Osteocyte (in vitro differentiated cells): ENCODE measurements at regions not wholly inside any gene's neighbourhood (a gene's known extent, or its start where the extent isn't known, plus 50 kb on each side); places are given as distances from the start of the nearest gene placed in this dataset.

Source experiments
- DNase-seq: peaks from one replicate; pipeline ENCODE4 v3.0.0; 2021; ENCODE audit warnings: mixed read lengths; ENCODE audit not compliant: unreplicated experiment; ENCODE audit errors: extremely low spot score
- H3K27ac Mint-ChIP-seq: one replicate; pipeline ENCODE4 v1.8.0; 2021; ENCODE audit warnings: mild to moderate bottlenecking, mixed read lengths; ENCODE audit not compliant: unreplicated experiment
- H3K27me3 Mint-ChIP-seq: one replicate; pipeline ENCODE4 v1.8.0; 2021; ENCODE audit warnings: mixed read lengths; ENCODE audit not compliant: unreplicated experiment
- H3K36me3 Mint-ChIP-seq: one replicate; pipeline ENCODE4 v1.8.0; 2021; ENCODE audit warnings: mixed read lengths; ENCODE audit not compliant: unreplicated experiment
- H3K4me1 Mint-ChIP-seq: one replicate; pipeline ENCODE4 v1.8.0; 2021; ENCODE audit warnings: mixed read lengths; ENCODE audit not compliant: unreplicated experiment
- H3K4me3 Mint-ChIP-seq: one replicate; pipeline ENCODE4 v1.8.0; 2021; ENCODE audit warnings: mild to moderate bottlenecking, moderate library complexity, mixed read lengths; ENCODE audit not compliant: unreplicated experiment
- H3K9me3 Mint-ChIP-seq: one replicate; pipeline ENCODE4 v1.8.0; 2021; ENCODE audit warnings: mixed read lengths; ENCODE audit not compliant: unreplicated experiment
- CTCF ChIP-seq: fragments of 200-600 bp; sonication (generic); IDR thresholded peaks from 2 replicates; pipeline ENCODE4 v1.5.0; 2021; ENCODE audit warnings: antibody characterized with exemption, mild to moderate bottlenecking, moderate library complexity

GRCh38 chr13:68690567-68690966 lies 1417.1 kb upstream of the ATXN8OS start:
- Mint-ChIP-seq H3K9me3 (no peaks in the 10 kb centered on the region), H3K4me1 (no peaks in the 10 kb centered on the region), H3K27me3 (peaks cover 6% of the 10 kb centered on the region), H3K36me3 (no peaks in the 10 kb centered on the region), H3K27ac (no peak overlapping the region), H3K4me3 (no peak overlapping the region)
- TF ChIP-seq CTCF = no peak
- no peak for DNase-seq

- Mint-ChIP-seq H3K27me3 (no peaks in the 10 kb centered on the region), H3K27ac (no peak overlapping the region), H3K9me3 (no peaks in the 10 kb centered on the region), H3K4me1 (peaks cover 11% of the 10 kb centered on the region), H3K36me3 (peaks cover 2% of the 10 kb centered on the region), H3K4me3 (no peak overlapping the region)
- no peak for TF ChIP-seq CTCF
- DNase-seq = no peak
Observed at GRCh38 chr13:68676513-68677115, 1431.0 kb upstream of the ATXN8OS start.

- H3K27ac Mint-ChIP-seq = no peak overlapping the region
Observed at GRCh38 chr13:68675209-68675608, 1432.4 kb upstream of the ATXN8OS start.

GRCh38 chr13:68667863-68668262 lies 1437.7 kb upstream of the PCDH9 start:
- H3K4me1 Mint-ChIP-seq = no peaks in the 10 kb centered on the region
- no peak for TF ChIP-seq CTCF
- H3K27me3 Mint-ChIP-seq = no peaks in the 10 kb centered on the region
- no peaks in the 10 kb centered on the region for H3K36me3 Mint-ChIP-seq
- DNase-seq = no peak
- no peaks in the 10 kb centered on the region for H3K9me3 Mint-ChIP-seq
- H3K4me3 Mint-ChIP-seq = no peak overlapping the region
- H3K27ac Mint-ChIP-seq = no peak overlapping the region

More at GRCh38 chr13:68675209-68675608, 1432.4 kb upstream of the ATXN8OS start:
- peaks cover 2% of the 10 kb centered on the region for H3K36me3 Mint-ChIP-seq
- H3K9me3 Mint-ChIP-seq = no peaks in the 10 kb centered on the region
- TF ChIP-seq CTCF = no peak
- no peaks in the 10 kb centered on the region for H3K27me3 Mint-ChIP-seq
- H3K4me3 Mint-ChIP-seq = no peak overlapping the region
- no peak for DNase-seq
- H3K4me1 Mint-ChIP-seq = peaks cover 11% of the 10 kb centered on the region

- no peak overlapping the region for H3K27ac Mint-ChIP-seq
Observed at GRCh38 chr13:68666774-68667397, 1436.8 kb upstream of the PCDH9 start.

More at GRCh38 chr13:68666774-68667397, 1436.8 kb upstream of the PCDH9 start:
- no peaks in the 10 kb centered on the region for H3K36me3 Mint-ChIP-seq
- H3K9me3 Mint-ChIP-seq = no peaks in the 10 kb centered on the region
- H3K27me3 Mint-ChIP-seq = no peaks in the 10 kb centered on the region
- H3K4me1 Mint-ChIP-seq = no peaks in the 10 kb centered on the region
- H3K4me3 Mint-ChIP-seq = no peak overlapping the region
- no peak for DNase-seq
- no peak for TF ChIP-seq CTCF
